GM12878 (cell line): ENCODE measurements at regions not wholly inside any gene's neighbourhood (a gene's known extent, or its start where the extent isn't known, plus 50 kb on each side); places are given as distances from the start of the nearest gene placed in this dataset.

Experiments
- ATAC-seq: fragments of 200-7000 bp; cut with Tn5 transposase; 3 replicates; pipeline ENCODE4 v1.9.1; 2020; ENCODE audit warnings: mild to moderate bottlenecking, moderate library complexity
- BruUV-seq: library from RNA; stranded (reverse); fragments of 400-500 nt; replicated peaks from 2 replicates; lab custom pipeline; 2021; lab: Mats Ljungman, UMichigan
- CTCF ChIA-PET: fragments of 300-600 bp; sonication (Branson Sonifier 250); formaldehyde crosslinking; extraction: SDS; loops from one replicate; lab custom pipeline; 2021; ENCODE audit warnings: inconsistent platforms; lab: Yijun Ruan, JAX
- POLR2A ChIA-PET: fragments of 350-600 bp; formaldehyde crosslinking; extraction: SDS; loops from one replicate; lab custom pipeline; 2021; ENCODE audit warnings: inconsistent platforms; lab: Charles Lee
- RAD21 ChIA-PET: fragments of 300-600 bp; sonication (Branson Sonifier 250); formaldehyde crosslinking; loops from one replicate; lab custom pipeline; 2023; ENCODE audit warnings: antibody characterized with exemption; ENCODE audit not compliant: unreplicated experiment; lab: Charles Lee
- SMC1A ChIA-PET: fragments of 300-600 bp; sonication (Branson Sonifier 250); formaldehyde crosslinking; loops from one replicate; lab custom pipeline; 2023; ENCODE audit not compliant: unreplicated experiment, uncharacterized antibody; lab: Charles Lee
- DNase-seq: peaks from one replicate; pipeline ENCODE4 v3.0.0-alpha.2; 2011; ENCODE audit warnings: low read depth, low spot score
- FAIRE-seq: peaks from 3 replicates; lab custom pipeline; 2011; peaks lifted over from hg19 to GRCh38; lab: Jason Lieb, UNC
- H2AFZ ChIP-seq: 2 replicates; pipeline ENCODE4 v1.6.0; 2011; ENCODE audit warnings: low read depth, low read length, control low read depth; ENCODE audit not compliant: control insufficient read depth
- H3K27ac ChIP-seq: 2 replicates; pipeline ENCODE4 v1.5.1; 2011; ENCODE audit warnings: control low read depth; ENCODE audit not compliant: control insufficient read depth, insufficient read depth
- H3K27me3 ChIP-seq, 2 experiments: replicated peaks in 1 of 2; 2 replicates each; pipeline versions ENCODE4 v1.6.0 to v1.6.1; 2011; ENCODE audit warnings: low read length in 1 of 2; ENCODE audit not compliant: control insufficient read depth in 2 of 2, insufficient read depth in 2 of 2
- H3K36me3 ChIP-seq, 2 experiments: 2 replicates each; pipeline ENCODE4 v1.5.1; 2011; ENCODE audit warnings: low read length in 1 of 2; ENCODE audit not compliant: control insufficient read depth in 2 of 2, insufficient read depth in 2 of 2
- H3K4me1 ChIP-seq: 2 replicates; pipeline ENCODE4 v1.6.1; 2011; ENCODE audit warnings: mild to moderate bottlenecking, low read length, moderate library complexity, mixed read lengths; ENCODE audit not compliant: control insufficient read depth, insufficient read depth
- H3K4me2 ChIP-seq: 2 replicates; pipeline ENCODE4 v1.6.0; 2011; ENCODE audit warnings: control low read depth; ENCODE audit not compliant: control insufficient read depth, insufficient read depth
- H3K4me3 ChIP-seq: fragments of 200-600 bp; sonication (generic); 2 replicates; pipeline ENCODE4 v1.5.1; 2016
- H3K79me2 ChIP-seq: 2 replicates; pipeline ENCODE4 v1.6.0; 2011; ENCODE audit warnings: low read length; ENCODE audit not compliant: control insufficient read depth, insufficient read depth
- H3K9ac ChIP-seq: 2 replicates; pipeline ENCODE4 v1.8.0; 2011; ENCODE audit warnings: low read length, control low read depth, mixed read lengths; ENCODE audit not compliant: control insufficient read depth, insufficient read depth
- H3K9me3 ChIP-seq: replicated peaks from 3 replicates; pipeline ENCODE4 v1.5.1; 2011; ENCODE audit warnings: mild to moderate bottlenecking, low read length; ENCODE audit not compliant: control insufficient read depth, insufficient read depth
- H4K20me1 ChIP-seq: 2 replicates; pipeline ENCODE4 v1.6.0; 2011; ENCODE audit not compliant: control insufficient read depth, insufficient read depth
- BHLHE40 ChIP-seq, 2 experiments: fragments of 450-650 bp in 1 of 2; IDR thresholded peaks; 2 replicates each; pipeline ENCODE4 v1.6.1; 2011 to 2017; ENCODE audit warnings: low read depth in 2 of 2, borderline replicate concordance in 1 of 2, improper control_type of control experiment in 1 of 2, low read length in 1 of 2, mild to moderate bottlenecking in 1 of 2
- CTCF ChIP-seq, 3 experiments: IDR thresholded peaks in 2 of 3; conservative IDR thresholded peaks in 1 of 3; 2 replicates each; pipeline ENCODE4 v1.5.1; 2011; ENCODE audit warnings: low read depth in 3 of 3, low read length in 3 of 3, mild to moderate bottlenecking in 3 of 3, control low read depth in 2 of 3, moderate library complexity in 2 of 3, inconsistent platforms in 1 of 3, mixed read lengths in 1 of 3; ENCODE audit not compliant: control insufficient read depth in 2 of 3, insufficient read depth in 1 of 3; ENCODE audit errors: extremely low read depth in 1 of 3
- EP300 ChIP-seq, 2 experiments: fragments of 150-350 bp in 1 of 2; IDR thresholded peaks; 2 replicates each; pipeline ENCODE4 v1.6.1; 2011 to 2012; ENCODE audit warnings: low read depth in 2 of 2, low read length in 2 of 2, borderline replicate concordance in 1 of 2, improper control_type of control experiment in 1 of 2, inconsistent platforms in 1 of 2; ENCODE audit not compliant: control insufficient read depth in 1 of 2
- ETV6 ChIP-seq, 2 experiments: fragments of 450-650 bp in 1 of 2; IDR thresholded peaks in 1 of 2; conservative IDR thresholded peaks in 1 of 2; 2 replicates each; pipeline ENCODE4 v1.6.1; 2014; ENCODE audit warnings: antibody characterized with exemption in 1 of 2, borderline replicate concordance in 1 of 2, low read depth in 1 of 2, mild to moderate bottlenecking in 1 of 2, moderate library complexity in 1 of 2
- FOS ChIP-seq: IDR thresholded peaks from 3 replicates; pipeline ENCODE4 v1.6.1; 2011; ENCODE audit warnings: borderline replicate concordance; ENCODE audit not compliant: insufficient read length; ENCODE audit errors: extremely low read depth
- HCFC1 ChIP-seq: fragments of 150-350 bp; IDR thresholded peaks from 2 replicates; pipeline ENCODE4 v1.6.1; 2014; ENCODE audit warnings: low read length
- NFYB ChIP-seq: IDR thresholded peaks from 2 replicates; pipeline ENCODE4 v1.6.1; 2011; ENCODE audit warnings: low read depth, mild to moderate bottlenecking, low read length, improper control_type of control experiment, moderate library complexity; ENCODE audit not compliant: insufficient read depth
- RCOR1 ChIP-seq: conservative IDR thresholded peaks from 2 replicates; pipeline ENCODE4 v1.6.1; 2012; ENCODE audit warnings: low read depth, low read length, improper control_type of control experiment
- WGBS: methylation state at CpG from one replicate; pipeline ENCODE4 v1.1.6; 2016; ENCODE audit warnings: low lambda C conversion rate; ENCODE audit not compliant: insufficient replicate concordance, insufficient coverage; ENCODE audit errors: missing lambda C conversion rate; 5-methylcytosine and 5-hydroxymethylcytosine counted together
- in situ Hi-C: fragments of 300-500 bp; cut with MboI; formaldehyde crosslinking; loops from 9 replicates; pipeline ENCODE4 v1.14.3; 2018; ENCODE audit warnings: mixed read lengths
- intact Hi-C: fragments of 100-400 bp; cut with micrococcal nuclease; formaldehyde crosslinking; loops from one replicate; pipeline ENCODE4 v1.14.2; 2022; ENCODE audit not compliant: unreplicated experiment

DNA sequence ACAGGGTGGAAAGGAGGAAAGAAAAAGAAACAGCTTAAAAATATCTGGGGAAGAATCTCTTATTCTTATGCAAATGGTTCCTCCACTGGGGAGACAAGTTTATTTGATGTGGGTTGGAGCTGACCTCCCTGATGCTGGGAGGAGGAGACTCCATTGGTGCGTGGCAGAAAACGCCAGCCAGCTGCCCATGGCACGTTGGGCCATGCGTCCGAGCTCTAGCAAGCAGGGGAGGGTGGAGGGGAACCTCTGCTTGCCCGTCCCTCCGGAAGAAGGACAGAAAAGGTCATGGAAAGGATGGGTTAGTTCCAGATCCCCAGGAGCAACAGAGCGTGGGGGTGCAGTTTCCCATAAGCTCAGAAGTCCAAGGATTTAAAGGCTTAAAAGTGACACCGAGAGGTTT is 210.4 kb downstream of the KLHL4 start:
- CTCF ChIA-PET, result no interaction called here

More for the DNA sequence above, 210.4 kb downstream of the KLHL4 start:
- no peaks in the 10 kb centered on the region for H3K27me3 ChIP-seq
- ChIA-PET POLR2A (no interaction called here), RAD21 (no interaction called here), SMC1A (interaction anchor here (0.6 kb wide), 1 partner anchor 26 kb away, joined by 3 read pairs; no protein-coding TSS in a partner anchor)
- DNase-seq, result no peak
- no peaks in the 10 kb centered on the region for H3K36me3 ChIP-seq
- H3K9me3 ChIP-seq, result no peaks in the 10 kb centered on the region
- in situ Hi-C loops (no loop called here), intact Hi-C loops (no loop called here)
- FAIRE-seq, result no peak
- ATAC-seq, result no peak
- H3K4me3 ChIP-seq, result no peak overlapping the region
- no TSS peak for BruUV-seq
- no peak overlapping the region for H2AFZ ChIP-seq
- H3K9ac ChIP-seq, result no peak overlapping the region
- 14% methylated on average over 9 of the region's 9 CpGs for WGBS
- TF ChIP-seq BHLHE40 (IDR thresholded peaks at IDR 0.05; ENCODE audit: borderline replicate concordance in 1 of 2, low read depth in 2 of 2, low read length in 1 of 2) (no peak), NFYB (no peak), RCOR1 (no peak), CTCF (IDR thresholded peaks at IDR 0.05 in 2 of 3, conservative IDR thresholded peaks at IDR 0.05 in 1 of 3; ENCODE audit: control insufficient read depth in 2 of 3, extremely low read depth in 1 of 3, insufficient read depth in 1 of 3, low read depth in 3 of 3, low read length in 3 of 3) (no peak), FOS (no peak), EP300 (IDR thresholded peaks at IDR 0.05; ENCODE audit: borderline replicate concordance in 1 of 2, control insufficient read depth in 1 of 2, low read depth in 2 of 2, low read length in 2 of 2) (no peak), HCFC1 (no peak), ETV6 (conservative IDR thresholded peaks at IDR 0.05 in 1 of 2, IDR thresholded peaks at IDR 0.05 in 1 of 2; ENCODE audit: borderline replicate concordance in 1 of 2, low read depth in 1 of 2) (no peak)
- no peak overlapping the region for H3K4me2 ChIP-seq
- H3K79me2 ChIP-seq, result no peaks in the 10 kb centered on the region
- no peak overlapping the region for H3K27ac ChIP-seq
- no peaks in the 10 kb centered on the region for H4K20me1 ChIP-seq
- no peaks in the 10 kb centered on the region for H3K4me1 ChIP-seq
